IMR-90 (cell line): ENCODE measurements at regions not wholly inside any gene's neighbourhood (a gene's known extent, or its start where the extent isn't known, plus 50 kb on each side); places are given as distances from the start of the nearest gene placed in this dataset.

Experiments
- ATAC-seq: fragments of 200-7000 bp; cut with Tn5 transposase; 2 replicates; pipeline ENCODE4 v1.9.1; 2020; ENCODE audit warnings: low read depth, mild to moderate bottlenecking, moderate library complexity
- BruUV-seq: library from RNA; stranded (reverse); fragments of 400-500 nt; replicated peaks from 2 replicates; lab custom pipeline; 2021; lab: Mats Ljungman, UMichigan
- CTCF ChIA-PET: fragments of 300-600 bp; formaldehyde crosslinking; extraction: SDS; loops from one replicate; lab custom pipeline; 2021; ENCODE audit warnings: antibody characterized with exemption; lab: Yijun Ruan, JAX
- POLR2A ChIA-PET: fragments of 300-600 bp; sonication (Branson Sonifier 250); formaldehyde crosslinking; loops from one replicate; lab custom pipeline; 2022; ENCODE audit warnings: antibody characterized with exemption; ENCODE audit not compliant: unreplicated experiment; lab: Charles Lee
- DNase-seq: peaks from one replicate; pipeline ENCODE4 v3.0.0; 2013
- H2AFZ ChIP-seq: replicated peaks from 2 replicates; pipeline ENCODE3; 2013; ENCODE audit warnings: low read length, mild to moderate bottlenecking; ENCODE audit not compliant: poor library complexity
- H2AK5ac ChIP-seq: 2 replicates; pipeline ENCODE4 v1.6.1; 2013; ENCODE audit warnings: low read depth, low read length, inconsistent platforms
- H2AK9ac ChIP-seq: replicated peaks from 2 replicates; pipeline ENCODE3; 2013; ENCODE audit warnings: mild to moderate bottlenecking, low read depth, low read length, moderate library complexity; ENCODE audit not compliant: poor library complexity
- H2BK120ac ChIP-seq: 2 replicates; pipeline ENCODE4 v1.6.1; 2013; ENCODE audit warnings: low read depth, low read length, inconsistent platforms
- H2BK15ac ChIP-seq: 3 replicates; pipeline ENCODE4 v1.6.1; 2013; ENCODE audit warnings: low read depth, low read length, inconsistent platforms
- H2BK20ac ChIP-seq: 2 replicates; pipeline ENCODE4 v1.6.1; 2013; ENCODE audit warnings: low read depth, mild to moderate bottlenecking, inconsistent platforms, low read length, moderate library complexity
- H2BK5ac ChIP-seq: 2 replicates; pipeline ENCODE4 v1.6.1; 2013; ENCODE audit warnings: mild to moderate bottlenecking, low read depth, low read length, inconsistent platforms; ENCODE audit not compliant: poor library complexity, severe bottlenecking
- H3K14ac ChIP-seq: replicated peaks from 2 replicates; pipeline ENCODE4 v1.6.1; 2013; ENCODE audit warnings: low read depth, low read length, inconsistent platforms
- H3K18ac ChIP-seq: 2 replicates; pipeline ENCODE4 v1.6.1; 2013; ENCODE audit warnings: low read depth, low read length, control low read depth
- H3K23ac ChIP-seq: 2 replicates; pipeline ENCODE4 v1.6.1; 2013; ENCODE audit warnings: low read depth, low read length, inconsistent platforms
- H3K27ac ChIP-seq: 2 replicates; pipeline ENCODE4 v1.5.1; 2013; ENCODE audit warnings: mild to moderate bottlenecking, control low read depth, low read length; ENCODE audit not compliant: insufficient read depth
- H3K27me3 ChIP-seq: 2 replicates; pipeline ENCODE4 v1.6.1; 2013; ENCODE audit warnings: low read length; ENCODE audit not compliant: control insufficient read depth, insufficient read depth
- H3K36me3 ChIP-seq: 2 replicates; pipeline ENCODE4 v1.6.1; 2013; ENCODE audit warnings: low read length, mixed read lengths; ENCODE audit not compliant: control insufficient read depth, insufficient read depth
- H3K4ac ChIP-seq: 2 replicates; pipeline ENCODE4 v1.6.1; 2013; ENCODE audit warnings: low read depth, low read length, inconsistent platforms
- H3K4me1 ChIP-seq: 2 replicates; pipeline ENCODE4 v1.6.1; 2013; ENCODE audit warnings: low read length, mixed read lengths; ENCODE audit not compliant: control insufficient read depth, insufficient read depth
- H3K4me2 ChIP-seq: 2 replicates; pipeline ENCODE4 v1.6.1; 2013; ENCODE audit warnings: low read depth, mild to moderate bottlenecking, control low read depth, low read length, moderate library complexity
- H3K4me3 ChIP-seq: 2 replicates; pipeline ENCODE4 v1.5.1; 2013; ENCODE audit warnings: low read depth, mild to moderate bottlenecking, control low read depth, low read length, moderate library complexity; ENCODE audit not compliant: insufficient read depth
- H3K56ac ChIP-seq: 2 replicates; pipeline ENCODE4 v1.6.1; 2013; ENCODE audit warnings: low read length, inconsistent platforms; ENCODE audit not compliant: insufficient read depth; ENCODE audit errors: extremely low read depth
- H3K79me1 ChIP-seq, 2 experiments: 2 replicates each; pipeline ENCODE4 v1.6.1; 2013; ENCODE audit warnings: low read length in 2 of 2, inconsistent platforms in 1 of 2, low read depth in 1 of 2
- H3K9ac ChIP-seq: 2 replicates; pipeline ENCODE4 v1.6.1; 2013; ENCODE audit warnings: low read depth, low read length, control low read depth
- H3K9me1 ChIP-seq: 2 replicates; pipeline ENCODE4 v1.6.1; 2013; ENCODE audit warnings: low read length, inconsistent platforms; ENCODE audit not compliant: insufficient read depth
- H3K9me3 ChIP-seq: 2 replicates; pipeline ENCODE4 v1.6.1; 2013; ENCODE audit warnings: low read length; ENCODE audit not compliant: control insufficient read depth, insufficient read depth
- H4K20me1 ChIP-seq: 2 replicates; pipeline ENCODE4 v1.6.1; 2013; ENCODE audit warnings: low read length, inconsistent platforms; ENCODE audit not compliant: insufficient read depth
- H4K5ac ChIP-seq: 2 replicates; pipeline ENCODE4 v1.6.1; 2013; ENCODE audit warnings: mild to moderate bottlenecking, low read depth, low read length, control low read depth
- H4K8ac ChIP-seq, 2 experiments: 2 replicates each; pipeline ENCODE4 v1.6.1; 2013; ENCODE audit warnings: low read depth in 2 of 2, low read length in 2 of 2, control low read depth in 1 of 2, inconsistent platforms in 1 of 2
- H4K91ac ChIP-seq: 2 replicates; pipeline ENCODE4 v1.6.1; 2013; ENCODE audit warnings: low read depth, low read length, inconsistent platforms; ENCODE audit not compliant: insufficient read depth
- CEBPB ChIP-seq: IDR thresholded peaks from 2 replicates; pipeline ENCODE4 v1.6.1; 2012; ENCODE audit warnings: low read depth, low read length, improper control_type of control experiment
- NFE2L2 ChIP-seq: fragments of 150-350 bp; IDR thresholded peaks from 2 replicates; pipeline ENCODE4 v1.6.1; 2016; ENCODE audit warnings: low read depth, mild to moderate bottlenecking, low read length
- RFX5 ChIP-seq: IDR thresholded peaks from 2 replicates; pipeline ENCODE4 v1.8.0; 2012; ENCODE audit warnings: low read depth, mild to moderate bottlenecking, low read length, moderate library complexity
- WGBS, 2 experiments: methylation state at CpG; one replicate each; pipeline versions ENCODE4 v1.1.5 to v1.1.7; 2013; ENCODE audit warnings: missing lambda C conversion rate in 2 of 2; ENCODE audit not compliant: insufficient read length in 1 of 2; ENCODE audit errors: extremely low coverage in 2 of 2; 5-methylcytosine and 5-hydroxymethylcytosine counted together
- dilution Hi-C: fragments of 300-500 bp; cut with HindIII; formaldehyde crosslinking; loops from one replicate; pipeline ENCODE4 v1.14.3; 2018; ENCODE audit warnings: low sequenced_read_pairs; ENCODE audit not compliant: unreplicated experiment
- in situ Hi-C: fragments of 300-500 bp; cut with MboI; formaldehyde crosslinking; loops from 3 replicates; pipeline ENCODE4 v1.14.3; 2019; ENCODE audit warnings: low sequenced_read_pairs, inconsistent platforms, mixed read lengths
- intact Hi-C: fragments of 100-400 bp; cut with micrococcal nuclease; formaldehyde crosslinking; loops from 2 replicates; pipeline ENCODE4 v1.10.0; 2022

GRCh38 chr2:149994057-149994728, 406.6 kb upstream of the MMADHC start:
- dilution Hi-C loops: no loop called here
- H2BK20ac ChIP-seq: no peak overlapping the region
- H3K4me1 ChIP-seq: peaks cover 12% of the 10 kb centered on the region
- H3K36me3 ChIP-seq: no peaks in the 10 kb centered on the region
- no peaks in the 10 kb centered on the region for H3K9me3 ChIP-seq
- H4K8ac ChIP-seq: no peak overlapping the region
- no peak overlapping the region for H2AK9ac ChIP-seq
- intact Hi-C loops: loop anchor here (10.0 kb wide), 1 partner anchor 361 kb away; no protein-coding TSS in a partner anchor
- ATAC-seq (peak; percentile 71), DNase-seq (peak; percentile 43)
- TF ChIP-seq NFE2L2 (no peak), CEBPB (peak; percentile 81), RFX5 (no peak)
- no peak overlapping the region for H3K27ac ChIP-seq
- no peak overlapping the region for H2BK15ac ChIP-seq
- 0 out of 2 replicates have a peak, but pooled peaks cover 10% of the 10 kb centered on the region for H3K9me1 ChIP-seq
- H4K20me1 ChIP-seq: no peaks in the 10 kb centered on the region
- H3K4me3 ChIP-seq: no peak overlapping the region
- ChIA-PET CTCF (no interaction called here), POLR2A (no interaction called here)
- WGBS, 2 experiments: 47% methylated on average over 3 of the region's 9 CpGs; no CpG with 5 or more reads in 1 of the 2 experiments
- H3K27me3 ChIP-seq: no peaks in the 10 kb centered on the region
- no peak overlapping the region for H2BK5ac ChIP-seq
- H3K56ac ChIP-seq: no peak overlapping the region
- H2BK120ac ChIP-seq: peak overlapping the region; percentile 23; the same call in 1 of the 2 replicates
- no TSS peak for BruUV-seq
- H3K4me2 ChIP-seq: no peak overlapping the region
- no peak overlapping the region for H3K18ac ChIP-seq
- no peak overlapping the region for H4K5ac ChIP-seq
- no peak overlapping the region for H2AFZ ChIP-seq
- H3K14ac ChIP-seq: no peak overlapping the region; the same call in 1 of the 2 replicates
- H4K91ac ChIP-seq: no peak overlapping the region
- no peak overlapping the region for H3K9ac ChIP-seq
- in situ Hi-C loops: no loop called here
- no peaks in the 10 kb centered on the region for H3K79me1 ChIP-seq
- H3K23ac ChIP-seq: no peak overlapping the region
- no peak overlapping the region for H2AK5ac ChIP-seq
- H3K4ac ChIP-seq: no peak overlapping the region
